HFF-Myc (cell line): ENCODE measurements at regions not wholly inside any gene's neighbourhood (a gene's known extent, or its start where the extent isn't known, plus 50 kb on each side); places are given as distances from the start of the nearest gene placed in this dataset.
A peak's percentile ranks its signal among the peaks of the same experiment; 100 is the strongest.

Experiments
- DNase-seq: peaks from one replicate; pipeline ENCODE4 v3.0.0-alpha.2; 2011; ENCODE audit warnings: low read depth; ENCODE audit errors: extremely low read depth
- H3K4me3 ChIP-seq: replicated peaks from 2 replicates; pipeline ENCODE4 v1.5.1; 2011; ENCODE audit warnings: low read depth, mild to moderate bottlenecking, control low read depth, low read length
- CTCF ChIP-seq: IDR thresholded peaks from 2 replicates; pipeline ENCODE4 v1.5.1; 2012; ENCODE audit warnings: mild to moderate bottlenecking, low read depth, low read length, control low read depth; ENCODE audit errors: missing control alignments

DNA sequence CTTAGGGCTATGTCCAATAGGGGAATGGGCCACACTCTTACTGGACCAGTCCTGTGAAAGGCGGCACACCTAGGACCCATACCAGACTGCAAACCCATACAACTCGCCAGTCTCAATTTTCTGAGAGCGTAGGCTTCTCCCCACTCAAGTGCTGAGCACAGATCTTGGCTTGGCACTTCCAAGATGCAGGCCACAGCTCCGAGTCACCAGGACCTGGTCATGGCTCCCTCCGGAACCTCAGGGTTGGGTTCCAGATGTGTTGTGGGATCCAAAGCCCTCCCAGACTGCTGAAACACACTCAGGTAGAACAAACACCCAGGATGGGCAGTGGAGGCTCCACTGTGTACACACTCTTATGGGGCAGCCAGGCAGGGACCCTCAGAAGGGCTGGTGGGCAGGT is 103.3 kb downstream of the TMEM144 start:
- DNase-seq: no peak
- no peak overlapping the region for H3K4me3 ChIP-seq
- TF ChIP-seq CTCF: no peak

DNA sequence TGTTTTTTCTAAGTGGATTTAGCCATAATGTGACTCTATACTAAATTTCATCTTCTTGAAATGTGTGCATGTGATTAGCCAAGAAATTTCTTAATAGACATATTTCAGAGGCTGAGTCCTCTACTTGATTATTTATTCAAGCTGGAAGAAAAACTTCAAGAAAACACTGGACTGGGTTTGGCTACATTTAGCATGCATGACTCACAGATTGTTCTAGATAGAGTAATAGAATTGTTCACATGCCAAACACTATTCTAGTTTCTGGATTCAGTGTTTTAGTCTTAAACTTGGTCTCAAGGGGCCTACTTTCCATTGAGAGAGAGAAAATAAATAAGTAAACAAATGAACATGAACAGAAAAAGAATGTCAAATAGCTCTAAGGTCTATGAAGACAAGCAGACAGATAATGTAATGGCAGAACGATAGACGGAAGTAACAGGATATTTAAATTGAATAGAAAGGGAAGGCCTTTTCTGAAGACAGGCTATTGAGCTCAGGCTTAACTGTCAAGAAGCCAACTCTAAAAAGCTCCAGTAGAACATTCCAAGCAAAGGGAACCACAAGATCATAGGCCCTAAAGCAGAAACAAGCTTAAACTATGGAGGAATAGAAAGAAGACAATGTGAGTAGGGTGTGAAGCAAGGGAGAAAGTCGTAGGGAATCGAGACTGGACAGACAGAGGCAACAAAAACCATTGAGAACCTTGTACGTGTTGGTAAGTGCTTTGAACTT is 104.6 kb downstream of the TMEM144 start:
- DNase-seq: peak; percentile 53

GRCh38 chr4:158315706-158316105 is 105.4 kb downstream of the TMEM144 start:
- no peak overlapping the region for H3K4me3 ChIP-seq
- no peak for TF ChIP-seq CTCF
- DNase-seq: no peak

More for the DNA sequence above, 104.6 kb downstream of the TMEM144 start:
- no peak overlapping the region for H3K4me3 ChIP-seq
- TF ChIP-seq CTCF: no peak

- no peak for TF ChIP-seq CTCF
- no peak for DNase-seq
- no peak overlapping the region for H3K4me3 ChIP-seq
These were observed 106.0 kb downstream of the TMEM144 start for GRCh38 chr4:158316264-158316663.

- no peak overlapping the region for H3K4me3 ChIP-seq
- DNase-seq: no peak
- TF ChIP-seq CTCF: no peak
These were observed 109.6 kb downstream of the TMEM144 start for GRCh38 chr4:158319880-158320279.

- H3K4me3 ChIP-seq: no peak overlapping the region
- DNase-seq: no peak
- TF ChIP-seq CTCF: no peak
These were observed 111.8 kb downstream of the TMEM144 start for GRCh38 chr4:158322109-158322508.

DNA sequence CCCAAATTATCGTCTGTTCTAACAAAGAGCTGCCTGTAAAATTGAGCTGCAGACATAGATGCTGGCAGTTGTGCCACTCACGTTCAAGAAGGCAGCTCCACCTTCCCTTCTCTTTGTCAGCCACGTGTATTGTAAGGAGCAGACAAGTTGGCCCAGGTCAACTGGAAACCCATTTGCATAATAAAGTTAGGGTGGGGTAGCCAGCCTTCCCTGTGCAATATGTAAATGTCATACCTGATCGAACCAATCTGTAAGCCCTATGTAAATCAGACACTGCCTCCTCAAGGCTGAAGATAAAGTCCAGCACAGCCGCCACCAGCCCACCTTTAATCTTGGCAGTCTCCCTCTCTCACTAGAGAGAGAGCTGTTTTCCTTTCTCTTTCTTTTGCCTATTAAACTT is 117.2 kb downstream of the TMEM144 start:
- no peak overlapping the region for H3K4me3 ChIP-seq
- no peak for TF ChIP-seq CTCF
- DNase-seq: no peak
